ENCODE measurements at regions not wholly inside any gene's neighbourhood (a gene's known extent, or its start where the extent isn't known, plus 50 kb on each side); places are given as distances from the start of the nearest gene placed in this dataset.

- Mint-ChIP-seq H3K36me3 (ENCODE audit: unreplicated experiment) (peaks cover 5% of the 10 kb centered on the region), H3K4me1 (ENCODE audit: low read depth, unreplicated experiment) (no peaks in the 10 kb centered on the region), H3K4me3 (ENCODE audit: unreplicated experiment) (no peak overlapping the region), H3K9me3 (ENCODE audit: unreplicated experiment) (no peaks in the 10 kb centered on the region), H3K27me3 (ENCODE audit: unreplicated experiment) (peaks cover 3% of the 10 kb centered on the region), H3K27ac (ENCODE audit: unreplicated experiment) (no peak overlapping the region)
- peak; percentile 31 for TF ChIP-seq CTCF (IDR thresholded peaks at IDR 0.05; ENCODE audit: partially characterized antibody, unreplicated experiment)
- DNase-seq: no peak
These were observed 375.8 kb downstream of the TAF11L14 start for GRCh38 chr5:18010053-18010452.

DNA sequence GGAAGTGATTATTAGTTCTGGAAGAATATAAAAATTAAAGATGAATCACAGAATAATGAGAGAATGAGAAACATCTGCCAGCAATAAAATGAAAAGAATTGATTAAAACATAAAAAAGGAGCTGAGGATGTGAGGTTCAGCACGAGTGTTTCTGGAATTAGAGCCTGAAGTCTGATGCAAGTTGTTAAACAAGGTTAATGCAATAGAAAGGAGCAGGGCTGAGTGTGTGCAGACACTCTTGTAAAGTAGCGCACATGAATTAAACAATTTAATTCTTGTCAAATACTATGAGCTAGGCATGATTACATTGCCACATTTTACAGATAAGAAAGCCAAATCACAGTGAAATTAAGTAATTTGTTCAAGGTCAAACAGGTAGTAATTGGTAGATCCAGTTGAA, 384.2 kb downstream of the TAF11L14 start:
- no peak overlapping the region for H3K4me3 Mint-ChIP-seq (ENCODE audit: unreplicated experiment)
- no peaks in the 10 kb centered on the region for H3K4me1 Mint-ChIP-seq (ENCODE audit: low read depth, unreplicated experiment)
- no peaks in the 10 kb centered on the region for H3K9me3 Mint-ChIP-seq (ENCODE audit: unreplicated experiment)
- TF ChIP-seq CTCF (IDR thresholded peaks at IDR 0.05; ENCODE audit: partially characterized antibody, unreplicated experiment): no peak
- no peaks in the 10 kb centered on the region for H3K27me3 Mint-ChIP-seq (ENCODE audit: unreplicated experiment)
- H3K27ac Mint-ChIP-seq (ENCODE audit: unreplicated experiment): no peak overlapping the region
- no peak for DNase-seq
- H3K36me3 Mint-ChIP-seq (ENCODE audit: unreplicated experiment): no peaks in the 10 kb centered on the region

DNA sequence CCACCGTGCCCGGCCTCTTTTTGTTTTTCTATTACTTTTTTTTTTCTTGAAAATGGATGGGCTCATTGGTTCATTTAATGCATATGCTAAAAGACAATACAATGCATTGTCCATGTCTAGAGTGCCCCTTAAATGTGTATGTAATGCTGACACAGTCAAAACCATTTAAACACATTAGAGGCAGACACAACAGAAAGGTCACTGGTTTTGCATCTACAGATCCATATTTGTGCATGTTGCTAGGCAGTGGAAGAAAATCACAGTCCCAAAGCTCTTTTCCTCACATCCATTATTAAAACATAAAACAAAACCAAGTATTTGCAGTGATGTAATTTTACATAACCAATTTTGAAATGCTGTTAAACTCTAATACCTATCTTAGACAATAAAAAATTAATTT, 389.0 kb downstream of the TAF11L14 start:
- H3K27ac Mint-ChIP-seq (ENCODE audit: unreplicated experiment): no peak overlapping the region
- no peak for DNase-seq
- no peak for TF ChIP-seq CTCF (IDR thresholded peaks at IDR 0.05; ENCODE audit: partially characterized antibody, unreplicated experiment)
- no peaks in the 10 kb centered on the region for H3K4me1 Mint-ChIP-seq (ENCODE audit: low read depth, unreplicated experiment)
- H3K36me3 Mint-ChIP-seq (ENCODE audit: unreplicated experiment): no peaks in the 10 kb centered on the region
- no peaks in the 10 kb centered on the region for H3K9me3 Mint-ChIP-seq (ENCODE audit: unreplicated experiment)
- no peak overlapping the region for H3K4me3 Mint-ChIP-seq (ENCODE audit: unreplicated experiment)
- no peaks in the 10 kb centered on the region for H3K27me3 Mint-ChIP-seq (ENCODE audit: unreplicated experiment)

GRCh38 chr5:18023986-18024385, 389.7 kb downstream of the TAF11L14 start:
- Mint-ChIP-seq H3K27ac (ENCODE audit: unreplicated experiment) (no peak overlapping the region), H3K36me3 (ENCODE audit: unreplicated experiment) (no peaks in the 10 kb centered on the region), H3K27me3 (ENCODE audit: unreplicated experiment) (no peaks in the 10 kb centered on the region), H3K4me3 (ENCODE audit: unreplicated experiment) (no peak overlapping the region), H3K4me1 (ENCODE audit: low read depth, unreplicated experiment) (peaks cover 2% of the 10 kb centered on the region), H3K9me3 (ENCODE audit: unreplicated experiment) (no peaks in the 10 kb centered on the region)
- DNase-seq: no peak
- no peak for TF ChIP-seq CTCF (IDR thresholded peaks at IDR 0.05; ENCODE audit: partially characterized antibody, unreplicated experiment)

DNA sequence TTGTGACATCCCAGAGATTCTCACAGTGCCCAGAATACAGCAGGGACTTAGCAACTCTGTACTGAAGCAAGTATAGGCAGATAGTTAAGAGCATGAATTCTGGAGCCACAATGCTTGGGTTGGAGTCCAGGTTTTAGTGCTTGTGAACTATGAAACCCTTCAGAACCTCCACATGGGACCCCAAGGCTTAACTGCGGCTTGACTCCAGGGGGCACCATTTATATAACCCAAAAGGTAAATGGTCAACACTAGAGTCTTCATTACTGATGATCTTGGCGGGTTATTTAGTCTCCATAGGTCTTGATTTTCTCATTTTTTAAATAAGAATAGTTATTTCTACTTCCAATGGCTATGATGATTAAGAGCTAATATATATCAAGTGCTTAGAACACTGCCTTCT, 390.3 kb downstream of the TAF11L14 start:
- Mint-ChIP-seq H3K27me3 (ENCODE audit: unreplicated experiment) (no peaks in the 10 kb centered on the region), H3K9me3 (ENCODE audit: unreplicated experiment) (no peaks in the 10 kb centered on the region), H3K4me3 (ENCODE audit: unreplicated experiment) (no peak overlapping the region), H3K36me3 (ENCODE audit: unreplicated experiment) (no peaks in the 10 kb centered on the region), H3K27ac (ENCODE audit: unreplicated experiment) (no peak overlapping the region), H3K4me1 (ENCODE audit: low read depth, unreplicated experiment) (peaks cover 2% of the 10 kb centered on the region)
- TF ChIP-seq CTCF (IDR thresholded peaks at IDR 0.05; ENCODE audit: partially characterized antibody, unreplicated experiment): no peak
- DNase-seq: no peak

Data from glutamatergic neuron (in vitro differentiated cells).